ENCODE measurements at regions not wholly inside any gene's neighbourhood (a gene's known extent, or its start where the extent isn't known, plus 50 kb on each side); places are given as distances from the start of the nearest gene placed in this dataset.

- Histone ChIP-seq H3K27me3 (ENCODE audit: low read length) (no peaks in the 10 kb centered on the region), H2AFZ (ENCODE audit: low read length) (no peak overlapping the region), H3K4me3 (ENCODE audit: low read length) (no peak overlapping the region), H3K9me2 (replicated peaks; ENCODE audit: insufficient read depth, low read length) (no peaks in the 10 kb centered on the region), H3K79me2 (ENCODE audit: low read length) (no peaks in the 10 kb centered on the region), H3K4me2 (ENCODE audit: low read depth, low read length, poor library complexity, severe bottlenecking) (no peak overlapping the region), H3K27ac (ENCODE audit: low read length) (no peak overlapping the region), H4K20me1 (ENCODE audit: insufficient read depth, low read depth, low read length) (no peaks in the 10 kb centered on the region), H3K4me1 (ENCODE audit: low read length) (no peaks in the 10 kb centered on the region), H3K36me3 (ENCODE audit: insufficient read depth, low read length) (no peaks in the 10 kb centered on the region), H3K9ac (ENCODE audit: low read length) (no peak overlapping the region), H3K9me3 (ENCODE audit: low read length) (no peaks in the 10 kb centered on the region)
- DNase-seq = no peak
Observed at GRCh38 chr12:74922642-74923041, 287.0 kb downstream of the KCNC2 start.

- Histone ChIP-seq H3K27me3 (ENCODE audit: low read length) (no peaks in the 10 kb centered on the region), H3K4me2 (ENCODE audit: low read depth, low read length, poor library complexity, severe bottlenecking) (no peak overlapping the region), H3K79me2 (ENCODE audit: low read length) (no peaks in the 10 kb centered on the region), H3K9ac (ENCODE audit: low read length) (no peak overlapping the region), H3K4me3 (ENCODE audit: low read length) (no peak overlapping the region), H3K27ac (ENCODE audit: low read length) (no peak overlapping the region), H3K9me2 (replicated peaks; ENCODE audit: insufficient read depth, low read length) (no peaks in the 10 kb centered on the region), H4K20me1 (ENCODE audit: insufficient read depth, low read depth, low read length) (no peaks in the 10 kb centered on the region), H2AFZ (ENCODE audit: low read length) (no peak overlapping the region), H3K4me1 (ENCODE audit: low read length) (peaks cover 5% of the 10 kb centered on the region), H3K9me3 (ENCODE audit: low read length) (no peaks in the 10 kb centered on the region), H3K36me3 (ENCODE audit: insufficient read depth, low read length) (no peaks in the 10 kb centered on the region)
- DNase-seq = no peak
Observed at GRCh38 chr12:74941670-74942069, 268.0 kb downstream of the KCNC2 start.

- no peak for DNase-seq
- no peak overlapping the region for H3K9ac ChIP-seq (ENCODE audit: low read length)
- H3K27ac ChIP-seq (ENCODE audit: low read length) = no peak overlapping the region
- H3K9me3 ChIP-seq (ENCODE audit: low read length) = no peaks in the 10 kb centered on the region
- H4K20me1 ChIP-seq (ENCODE audit: insufficient read depth, low read depth, low read length) = no peaks in the 10 kb centered on the region
- H3K79me2 ChIP-seq (ENCODE audit: low read length) = no peaks in the 10 kb centered on the region
- no peaks in the 10 kb centered on the region for H3K36me3 ChIP-seq (ENCODE audit: insufficient read depth, low read length)
- H2AFZ ChIP-seq (ENCODE audit: low read length) = no peak overlapping the region
- no peak overlapping the region for H3K4me3 ChIP-seq (ENCODE audit: low read length)
- H3K9me2 ChIP-seq (replicated peaks; ENCODE audit: insufficient read depth, low read length) = no peaks in the 10 kb centered on the region
- H3K27me3 ChIP-seq (ENCODE audit: low read length) = no peaks in the 10 kb centered on the region
- no peaks in the 10 kb centered on the region for H3K4me1 ChIP-seq (ENCODE audit: low read length)
- H3K4me2 ChIP-seq (ENCODE audit: low read depth, low read length, poor library complexity, severe bottlenecking) = no peak overlapping the region
Observed at GRCh38 chr12:74945771-74946198, 263.9 kb downstream of the KCNC2 start.

GRCh38 chr12:74953697-74954096, 255.9 kb downstream of the KCNC2 start:
- Histone ChIP-seq H3K9ac (ENCODE audit: low read length) (no peak overlapping the region), H3K4me3 (ENCODE audit: low read length) (no peak overlapping the region), H3K79me2 (ENCODE audit: low read length) (no peaks in the 10 kb centered on the region), H2AFZ (ENCODE audit: low read length) (no peak overlapping the region), H3K4me2 (ENCODE audit: low read depth, low read length, poor library complexity, severe bottlenecking) (no peak overlapping the region), H3K9me3 (ENCODE audit: low read length) (no peaks in the 10 kb centered on the region), H3K4me1 (ENCODE audit: low read length) (no peaks in the 10 kb centered on the region), H4K20me1 (ENCODE audit: insufficient read depth, low read depth, low read length) (no peaks in the 10 kb centered on the region), H3K27ac (ENCODE audit: low read length) (no peak overlapping the region), H3K36me3 (ENCODE audit: insufficient read depth, low read length) (no peaks in the 10 kb centered on the region), H3K9me2 (replicated peaks; ENCODE audit: insufficient read depth, low read length) (no peaks in the 10 kb centered on the region), H3K27me3 (ENCODE audit: low read length) (no peaks in the 10 kb centered on the region)
- no peak for DNase-seq

DNA sequence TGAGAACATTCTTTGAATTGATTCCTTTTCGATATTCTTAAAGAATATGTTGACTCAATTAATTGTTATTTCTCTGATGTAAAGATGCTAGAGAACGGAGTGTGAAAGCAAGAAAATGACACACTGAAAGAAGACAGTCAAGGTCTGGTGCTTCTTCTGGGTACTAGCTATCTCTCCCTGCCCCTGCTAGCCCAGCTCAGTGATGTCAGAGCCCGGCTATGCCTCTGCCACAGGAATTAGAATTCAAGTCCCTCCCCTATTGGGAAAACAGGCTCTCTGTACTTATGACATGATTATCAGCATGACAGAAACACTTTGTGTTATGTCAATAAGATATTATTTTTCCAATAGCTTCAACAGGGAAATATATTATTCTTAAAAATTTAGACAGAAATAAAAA, 252.4 kb downstream of the KCNC2 start:
- no peaks in the 10 kb centered on the region for H3K79me2 ChIP-seq (ENCODE audit: low read length)

DNA sequence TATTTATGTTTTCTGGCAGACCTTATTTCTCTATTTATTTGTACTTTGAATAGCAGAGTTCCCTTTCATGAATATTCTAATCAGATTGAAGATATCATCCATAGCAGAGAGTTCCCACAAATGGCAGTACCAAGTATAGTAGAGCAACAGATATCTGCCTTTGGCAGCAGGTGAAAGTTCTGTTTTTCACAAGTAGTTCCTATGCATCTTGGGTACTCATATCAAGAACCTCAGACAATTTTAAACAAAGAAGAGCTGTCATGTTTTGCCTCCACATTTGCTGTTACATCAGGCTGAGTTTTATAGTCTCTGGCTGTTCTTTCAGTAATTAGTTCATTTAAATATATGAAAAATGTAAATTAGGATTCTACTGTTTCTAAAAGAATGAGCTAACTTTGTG, 252.0 kb downstream of the KCNC2 start:
- H3K27ac ChIP-seq (ENCODE audit: low read length) = no peak overlapping the region
- H3K9me2 ChIP-seq (replicated peaks; ENCODE audit: insufficient read depth, low read length) = no peaks in the 10 kb centered on the region
- H3K4me2 ChIP-seq (ENCODE audit: low read depth, low read length, poor library complexity, severe bottlenecking) = no peak overlapping the region
- no peaks in the 10 kb centered on the region for H3K79me2 ChIP-seq (ENCODE audit: low read length)
- no peak overlapping the region for H3K4me3 ChIP-seq (ENCODE audit: low read length)
- H3K9ac ChIP-seq (ENCODE audit: low read length) = no peak overlapping the region
- DNase-seq = no peak
- no peaks in the 10 kb centered on the region for H3K4me1 ChIP-seq (ENCODE audit: low read length)
- H3K9me3 ChIP-seq (ENCODE audit: low read length) = no peaks in the 10 kb centered on the region
- H4K20me1 ChIP-seq (ENCODE audit: insufficient read depth, low read depth, low read length) = no peaks in the 10 kb centered on the region
- H3K36me3 ChIP-seq (ENCODE audit: insufficient read depth, low read length) = no peaks in the 10 kb centered on the region
- H3K27me3 ChIP-seq (ENCODE audit: low read length) = no peaks in the 10 kb centered on the region
- no peak overlapping the region for H2AFZ ChIP-seq (ENCODE audit: low read length)

More for the DNA sequence above, 252.4 kb downstream of the KCNC2 start:
- no peak overlapping the region for H2AFZ ChIP-seq (ENCODE audit: low read length)
- H4K20me1 ChIP-seq (ENCODE audit: insufficient read depth, low read depth, low read length) = no peaks in the 10 kb centered on the region
- no peaks in the 10 kb centered on the region for H3K36me3 ChIP-seq (ENCODE audit: insufficient read depth, low read length)
- no peaks in the 10 kb centered on the region for H3K4me1 ChIP-seq (ENCODE audit: low read length)
- H3K9me2 ChIP-seq (replicated peaks; ENCODE audit: insufficient read depth, low read length) = no peaks in the 10 kb centered on the region
- H3K27ac ChIP-seq (ENCODE audit: low read length) = no peak overlapping the region
- H3K9me3 ChIP-seq (ENCODE audit: low read length) = no peaks in the 10 kb centered on the region
- H3K4me2 ChIP-seq (ENCODE audit: low read depth, low read length, poor library complexity, severe bottlenecking) = no peak overlapping the region
- H3K27me3 ChIP-seq (ENCODE audit: low read length) = no peaks in the 10 kb centered on the region
- no peak for DNase-seq
- H3K9ac ChIP-seq (ENCODE audit: low read length) = no peak overlapping the region
- H3K4me3 ChIP-seq (ENCODE audit: low read length) = no peak overlapping the region

GRCh38 chr12:74959657-74960056, 250.0 kb downstream of the KCNC2 start:
- Histone ChIP-seq H3K9me2 (replicated peaks; ENCODE audit: insufficient read depth, low read length) (no peaks in the 10 kb centered on the region), H2AFZ (ENCODE audit: low read length) (no peak overlapping the region), H3K9me3 (ENCODE audit: low read length) (no peaks in the 10 kb centered on the region), H3K36me3 (ENCODE audit: insufficient read depth, low read length) (no peaks in the 10 kb centered on the region), H3K27ac (ENCODE audit: low read length) (no peak overlapping the region), H3K27me3 (ENCODE audit: low read length) (no peaks in the 10 kb centered on the region), H3K4me1 (ENCODE audit: low read length) (no peaks in the 10 kb centered on the region), H4K20me1 (ENCODE audit: insufficient read depth, low read depth, low read length) (no peaks in the 10 kb centered on the region), H3K4me2 (ENCODE audit: low read depth, low read length, poor library complexity, severe bottlenecking) (no peak overlapping the region), H3K9ac (ENCODE audit: low read length) (no peak overlapping the region), H3K4me3 (ENCODE audit: low read length) (no peak overlapping the region), H3K79me2 (ENCODE audit: low read length) (no peaks in the 10 kb centered on the region)
- no peak for DNase-seq

- H2AFZ ChIP-seq (ENCODE audit: low read length) = no peak overlapping the region
- no peak overlapping the region for H3K4me3 ChIP-seq (ENCODE audit: low read length)
- H3K4me1 ChIP-seq (ENCODE audit: low read length) = no peaks in the 10 kb centered on the region
- H3K9me2 ChIP-seq (replicated peaks; ENCODE audit: insufficient read depth, low read length) = no peaks in the 10 kb centered on the region
- H3K4me2 ChIP-seq (ENCODE audit: low read depth, low read length, poor library complexity, severe bottlenecking) = no peak overlapping the region
- H3K36me3 ChIP-seq (ENCODE audit: insufficient read depth, low read length) = no peaks in the 10 kb centered on the region
- no peak overlapping the region for H3K9ac ChIP-seq (ENCODE audit: low read length)
- no peaks in the 10 kb centered on the region for H3K9me3 ChIP-seq (ENCODE audit: low read length)
- H3K27ac ChIP-seq (ENCODE audit: low read length) = no peak overlapping the region
- no peak for DNase-seq
- no peaks in the 10 kb centered on the region for H3K27me3 ChIP-seq (ENCODE audit: low read length)
- H4K20me1 ChIP-seq (ENCODE audit: insufficient read depth, low read depth, low read length) = no peaks in the 10 kb centered on the region
- H3K79me2 ChIP-seq (ENCODE audit: low read length) = no peaks in the 10 kb centered on the region
Observed at GRCh38 chr12:74963304-74963703, 246.3 kb downstream of the KCNC2 start.

- Histone ChIP-seq H3K79me2 (ENCODE audit: low read length) (no peaks in the 10 kb centered on the region), H3K4me1 (ENCODE audit: low read length) (no peaks in the 10 kb centered on the region), H2AFZ (ENCODE audit: low read length) (no peak overlapping the region), H3K9ac (ENCODE audit: low read length) (no peak overlapping the region), H4K20me1 (ENCODE audit: insufficient read depth, low read depth, low read length) (no peaks in the 10 kb centered on the region), H3K27ac (ENCODE audit: low read length) (no peak overlapping the region), H3K36me3 (ENCODE audit: insufficient read depth, low read length) (no peaks in the 10 kb centered on the region), H3K4me2 (ENCODE audit: low read depth, low read length, poor library complexity, severe bottlenecking) (no peak overlapping the region), H3K9me3 (ENCODE audit: low read length) (no peaks in the 10 kb centered on the region), H3K9me2 (replicated peaks; ENCODE audit: insufficient read depth, low read length) (no peaks in the 10 kb centered on the region), H3K4me3 (ENCODE audit: low read length) (no peak overlapping the region), H3K27me3 (ENCODE audit: low read length) (no peaks in the 10 kb centered on the region)
- DNase-seq = no peak
Observed at GRCh38 chr12:74963867-74964331, 245.7 kb downstream of the KCNC2 start.

Measured in Karpas-422 (cell line).